Activated CD8-positive, alpha-beta T cell treated with anti-CD3 and anti-CD28 coated beads, Interleukin-2, amount 10 ng/mL, durations not matched to agents 7 days and 5 days (primary cell): ENCODE measurements at regions not wholly inside any gene's neighbourhood (a gene's known extent, or its start where the extent isn't known, plus 50 kb on each side); places are given as distances from the start of the nearest gene placed in this dataset.
A peak's percentile ranks its signal among the peaks of the same experiment; 100 is the strongest.

Experiments
- ATAC-seq: fragments of 150-1000 bp; cut with Tn5 transposase; one replicate; pipeline ENCODE4 v1.10.0; 2021; ENCODE audit warnings: moderate library complexity
- CTCF ChIA-PET: fragments of 350-600 bp; sonication (Branson Sonifier 250); formaldehyde crosslinking; loops from one replicate; lab custom pipeline; 2021; ENCODE audit warnings: antibody characterized with exemption; lab: Charles Lee
- POLR2A ChIA-PET: fragments of 350-600 bp; sonication (Branson Sonifier 250); formaldehyde crosslinking; loops from one replicate; lab custom pipeline; 2021; ENCODE audit warnings: antibody characterized with exemption; lab: Charles Lee
- DNase-seq: peaks from one replicate; pipeline ENCODE4 v3.0.0-alpha.2; 2020
- H3K27ac Mint-ChIP-seq: one replicate; pipeline ENCODE4 v1.8.0; 2021; ENCODE audit warnings: mild to moderate bottlenecking, mixed read lengths
- H3K27me3 Mint-ChIP-seq: one replicate; pipeline ENCODE4 v1.8.0; 2021; ENCODE audit warnings: low read depth, mixed read lengths
- H3K36me3 Mint-ChIP-seq: one replicate; pipeline ENCODE4 v1.8.0; 2021; ENCODE audit warnings: low read depth, mixed read lengths
- H3K4me1 Mint-ChIP-seq: one replicate; pipeline ENCODE4 v1.8.0; 2021; ENCODE audit warnings: low read depth, mixed read lengths
- H3K4me3 Mint-ChIP-seq: one replicate; pipeline ENCODE4 v1.8.0; 2021; ENCODE audit warnings: mild to moderate bottlenecking, mixed read lengths
- H3K9me3 Mint-ChIP-seq: one replicate; pipeline ENCODE4 v1.8.0; 2022; ENCODE audit warnings: mixed read lengths; ENCODE audit not compliant: insufficient read depth

DNA sequence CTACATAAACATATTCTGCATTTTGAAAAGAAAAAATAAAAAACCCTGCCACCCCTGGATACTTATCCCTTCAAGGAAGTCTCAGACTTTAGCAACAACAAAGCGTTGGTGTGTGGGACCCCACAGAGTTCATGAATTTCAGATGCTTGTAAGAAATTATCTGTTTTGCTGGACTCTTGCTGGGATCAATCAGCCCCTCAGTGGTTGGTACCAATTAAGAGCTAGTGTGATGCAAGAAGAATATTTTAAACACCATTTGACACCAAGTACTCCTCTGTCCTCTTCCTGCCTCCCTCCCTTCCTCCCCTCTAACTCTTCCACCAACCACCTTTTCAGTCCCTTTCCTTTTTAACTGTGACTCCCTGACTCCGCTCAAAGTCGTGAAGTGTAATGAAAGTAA lies 51.5 kb downstream of the SST start:
- H3K27me3 Mint-ChIP-seq: peaks cover 27% of the 10 kb centered on the region
- H3K4me1 Mint-ChIP-seq: peaks cover 7% of the 10 kb centered on the region
- ChIA-PET CTCF (interaction anchor here (1.1 to 1.5 kb wide), 2 partner anchors 60 to 95 kb away, joined by 3 to 8 read pairs; no protein-coding TSS in a partner anchor), POLR2A (no interaction called here)
- DNase-seq (no peak), ATAC-seq (no peak)
- no peaks in the 10 kb centered on the region for H3K36me3 Mint-ChIP-seq
- no peaks in the 10 kb centered on the region for H3K9me3 Mint-ChIP-seq
- no peak overlapping the region for H3K4me3 Mint-ChIP-seq
- H3K27ac Mint-ChIP-seq: no peak overlapping the region

DNA sequence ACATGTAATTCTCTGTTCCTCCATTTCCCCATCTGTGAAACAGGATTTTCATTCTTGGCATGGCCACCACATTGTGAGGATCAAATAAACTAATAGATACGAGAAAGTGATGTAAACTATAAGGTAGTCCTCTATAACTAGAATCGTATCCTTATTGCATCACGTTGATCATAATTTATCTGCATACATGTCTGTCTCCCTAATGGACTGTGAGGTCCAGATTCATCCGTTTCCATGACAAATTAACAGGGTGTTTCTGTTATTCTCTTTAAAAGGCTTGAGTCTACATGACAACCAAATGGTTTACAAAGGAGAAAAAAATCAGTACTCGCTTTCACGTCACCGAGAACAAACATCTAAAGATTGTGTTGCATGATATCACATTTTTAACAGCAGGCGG lies 53.0 kb downstream of the SST start:
- ChIA-PET CTCF (interaction anchor here (3.2 to 5.4 kb wide), 2 partner anchors 63 to 299 kb away, joined by 62 to 91 read pairs; no protein-coding TSS in a partner anchor), POLR2A (no interaction called here)
- H3K4me1 Mint-ChIP-seq: peaks cover 7% of the 10 kb centered on the region
- no peak overlapping the region for H3K27ac Mint-ChIP-seq
- no peak for ATAC-seq
- H3K4me3 Mint-ChIP-seq: no peak overlapping the region
- no peaks in the 10 kb centered on the region for H3K36me3 Mint-ChIP-seq
- H3K27me3 Mint-ChIP-seq: peaks cover 20% of the 10 kb centered on the region
- H3K9me3 Mint-ChIP-seq: no peaks in the 10 kb centered on the region
- no peak for DNase-seq

DNA sequence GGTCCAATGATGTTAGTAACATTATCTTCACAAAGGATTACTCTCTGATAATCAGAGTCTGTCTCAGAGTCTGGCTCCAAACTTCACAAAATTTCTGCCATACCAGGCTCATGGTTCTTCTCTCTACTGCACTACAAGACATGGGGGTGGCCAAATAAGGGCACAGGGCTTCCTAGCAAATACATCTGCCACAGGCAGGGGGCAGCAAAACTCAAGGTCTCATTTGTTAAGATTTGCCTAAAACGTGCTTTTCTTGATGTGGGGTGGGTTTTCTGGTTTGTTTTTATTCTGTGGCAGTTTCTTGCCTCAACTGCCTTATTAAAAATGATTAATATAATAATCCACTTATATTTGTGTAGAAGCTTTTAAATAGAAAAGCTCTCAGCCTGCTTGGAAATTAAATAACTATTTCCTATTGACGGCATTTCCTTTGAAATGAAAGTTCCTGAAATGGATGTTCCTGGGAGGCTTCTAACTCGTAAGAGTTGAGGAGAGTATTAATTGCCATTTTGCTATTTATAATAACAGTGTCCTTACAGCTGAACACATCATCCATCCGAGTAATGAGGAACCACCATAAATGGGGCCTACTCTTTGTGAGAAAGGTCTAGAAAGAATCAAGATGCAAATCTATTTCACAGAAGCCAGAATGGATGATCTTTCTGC lies 53.8 kb downstream of the SST start:
- H3K27ac Mint-ChIP-seq: no peak overlapping the region
- ChIA-PET POLR2A (no interaction called here), CTCF (interaction anchor here (0.5 to 5.4 kb wide), 33 partner anchors 9 to 1532 kb away, joined by 3 to 91 read pairs (median 4); partner anchors contain the start of genes RTP4 and SST)
- peaks cover 7% of the 10 kb centered on the region for H3K4me1 Mint-ChIP-seq
- peaks cover 19% of the 10 kb centered on the region for H3K27me3 Mint-ChIP-seq
- peak; percentile 74 for DNase-seq
- peak; percentile 74 for ATAC-seq
- no peaks in the 10 kb centered on the region for H3K9me3 Mint-ChIP-seq
- no peaks in the 10 kb centered on the region for H3K36me3 Mint-ChIP-seq
- no peak overlapping the region for H3K4me3 Mint-ChIP-seq

DNA sequence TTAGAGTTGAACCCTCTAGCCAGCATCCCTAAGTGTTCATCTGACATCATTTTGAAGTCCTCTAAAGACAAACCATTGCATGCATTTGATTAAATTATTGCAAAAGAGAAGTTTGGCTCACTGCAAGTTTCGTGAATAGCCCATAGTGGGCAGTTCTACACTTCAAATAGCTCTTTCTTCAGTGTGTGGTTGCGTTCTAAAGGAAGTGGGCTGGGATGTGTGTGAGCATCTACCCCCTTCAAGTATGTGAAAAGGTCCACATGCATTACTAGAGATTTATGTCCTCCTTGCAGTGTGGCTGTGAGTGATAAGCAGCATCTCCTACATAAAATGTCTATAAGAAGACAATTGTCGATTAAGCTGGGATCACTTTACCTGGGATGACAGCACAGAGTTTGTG lies 54.6 kb downstream of the SST start:
- Mint-ChIP-seq H3K4me1 (peaks cover 7% of the 10 kb centered on the region), H3K27me3 (peaks cover 22% of the 10 kb centered on the region), H3K27ac (no peak overlapping the region), H3K36me3 (no peaks in the 10 kb centered on the region), H3K9me3 (no peaks in the 10 kb centered on the region), H3K4me3 (no peak overlapping the region)
- DNase-seq: peak; percentile 22
- ATAC-seq: no peak
- CTCF ChIA-PET: interaction anchor here (0.5 to 5.4 kb wide), 34 partner anchors 9 to 1533 kb away, joined by 3 to 91 read pairs (median 4); partner anchors contain the start of genes RTP4 and SST
- POLR2A ChIA-PET: no interaction called here

DNA sequence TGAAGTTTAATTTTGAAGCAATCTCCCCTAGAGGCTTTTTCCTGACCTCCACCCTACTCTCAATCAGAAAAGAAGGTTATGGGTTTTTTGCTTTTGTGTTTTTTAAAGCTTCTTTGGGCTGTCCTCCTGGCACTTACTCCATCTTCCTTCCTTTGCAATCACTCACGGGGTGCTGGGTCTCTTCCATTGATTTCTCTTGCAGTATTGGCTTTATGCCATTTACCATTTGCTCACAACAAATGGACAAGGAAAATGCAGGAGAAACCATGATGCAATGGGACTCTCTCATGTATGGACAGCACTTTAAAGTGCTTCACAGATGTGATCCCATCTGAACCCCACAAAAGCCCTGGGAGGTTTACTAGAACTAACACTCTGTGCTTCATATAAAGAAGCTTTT lies 57.5 kb downstream of the SST start:
- peaks cover 7% of the 10 kb centered on the region for H3K4me1 Mint-ChIP-seq
- H3K27ac Mint-ChIP-seq: no peak overlapping the region
- no peaks in the 10 kb centered on the region for H3K9me3 Mint-ChIP-seq
- H3K27me3 Mint-ChIP-seq: peaks cover 29% of the 10 kb centered on the region
- ATAC-seq: no peak
- POLR2A ChIA-PET: no interaction called here
- H3K36me3 Mint-ChIP-seq: no peaks in the 10 kb centered on the region
- DNase-seq: no peak
- CTCF ChIA-PET: interaction anchor here (1.4 to 5.4 kb wide), 2 partner anchors 67 to 293 kb away, joined by 4 to 91 read pairs; no protein-coding TSS in a partner anchor
- H3K4me3 Mint-ChIP-seq: no peak overlapping the region

DNA sequence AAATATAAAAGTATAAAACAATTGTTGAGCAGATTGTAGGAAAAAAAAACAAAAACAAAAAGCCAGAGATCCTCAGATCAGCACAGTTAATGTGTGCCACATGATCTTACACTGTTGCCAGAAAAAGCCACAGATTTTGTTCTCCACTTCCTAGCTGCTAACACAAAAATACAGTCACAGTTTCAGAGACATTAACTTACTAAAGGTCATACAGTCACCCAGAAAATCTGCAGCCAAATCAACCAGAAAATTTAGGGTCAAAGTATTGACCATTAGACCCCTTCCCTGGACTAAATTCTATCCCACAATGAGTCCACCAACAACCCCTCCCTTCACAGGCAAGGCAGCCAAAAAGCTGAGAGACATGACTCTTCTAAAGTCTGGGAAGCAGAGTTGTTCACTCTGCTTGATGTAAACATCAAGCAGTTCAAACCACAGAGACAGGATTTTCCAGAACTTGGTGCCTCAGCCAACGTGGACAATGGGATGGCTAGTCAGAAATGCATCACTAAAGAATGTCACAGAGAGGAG lies 59.1 kb downstream of the SST start:
- Mint-ChIP-seq H3K27me3 (peaks cover 34% of the 10 kb centered on the region), H3K4me3 (no peak overlapping the region), H3K4me1 (peaks cover 4% of the 10 kb centered on the region), H3K27ac (no peak overlapping the region), H3K9me3 (no peaks in the 10 kb centered on the region), H3K36me3 (no peaks in the 10 kb centered on the region)
- ChIA-PET CTCF (interaction anchor here (1.3 to 1.4 kb wide), 2 partner anchors 68 to 291 kb away, joined by 4 to 8 read pairs; no protein-coding TSS in a partner anchor), POLR2A (no interaction called here)
- ATAC-seq (no peak), DNase-seq (no peak)

DNA sequence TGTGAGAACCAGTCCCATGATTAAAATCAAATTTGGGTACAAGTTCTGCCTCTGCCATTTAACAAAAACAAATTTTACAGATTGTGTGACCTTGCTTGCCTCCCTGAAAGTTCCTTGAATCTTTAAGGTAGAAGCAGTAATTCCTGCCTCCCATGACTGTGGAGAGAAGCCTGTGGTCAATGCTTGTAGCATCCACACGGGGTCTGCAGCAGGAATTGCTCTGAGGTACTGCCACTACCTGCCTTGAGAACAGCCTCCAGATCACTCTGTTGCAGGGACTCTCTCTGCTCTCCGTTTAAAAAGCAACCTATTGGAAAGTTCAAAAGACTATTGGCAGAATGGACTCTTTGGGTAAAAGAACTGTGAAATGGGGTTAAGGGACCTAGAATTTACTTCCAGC lies 75.9 kb downstream of the SST start:
- H3K4me3 Mint-ChIP-seq: no peak overlapping the region
- ChIA-PET POLR2A (no interaction called here), CTCF (interaction anchor here (0.9 to 2.7 kb wide), 2 partner anchors 22 to 86 kb away, joined by 3 to 9 read pairs; no protein-coding TSS in a partner anchor)
- peaks cover 37% of the 10 kb centered on the region for H3K27me3 Mint-ChIP-seq
- no peak overlapping the region for H3K27ac Mint-ChIP-seq
- no peak for ATAC-seq
- no peaks in the 10 kb centered on the region for H3K9me3 Mint-ChIP-seq
- no peak for DNase-seq
- no peaks in the 10 kb centered on the region for H3K36me3 Mint-ChIP-seq
- no peaks in the 10 kb centered on the region for H3K4me1 Mint-ChIP-seq

DNA sequence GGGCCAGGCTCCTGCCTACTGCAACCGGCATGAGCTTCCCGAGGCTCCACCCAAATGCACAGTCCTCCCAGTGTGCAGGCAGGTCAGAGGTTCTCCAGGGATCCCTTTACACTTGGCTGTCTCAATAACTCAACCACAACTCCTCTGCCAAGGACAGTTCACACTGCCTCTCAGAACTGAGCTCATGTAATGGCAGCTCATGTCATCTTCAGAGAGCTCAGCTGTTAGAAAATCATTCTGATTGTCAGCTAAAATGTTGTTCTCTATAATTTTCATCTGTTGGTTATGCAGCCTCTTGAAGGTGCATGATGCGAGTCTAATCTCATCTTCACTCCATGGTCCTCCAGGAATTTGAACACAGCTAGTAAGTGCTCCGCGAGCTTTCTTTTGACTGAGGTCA lies 76.7 kb downstream of the SST start:
- DNase-seq (no peak), ATAC-seq (no peak)
- H3K4me1 Mint-ChIP-seq: no peaks in the 10 kb centered on the region
- POLR2A ChIA-PET: no interaction called here
- no peaks in the 10 kb centered on the region for H3K9me3 Mint-ChIP-seq
- H3K27ac Mint-ChIP-seq: no peak overlapping the region
- no peak overlapping the region for H3K4me3 Mint-ChIP-seq
- H3K36me3 Mint-ChIP-seq: no peaks in the 10 kb centered on the region
- H3K27me3 Mint-ChIP-seq: peaks cover 31% of the 10 kb centered on the region
- CTCF ChIA-PET: interaction anchor here (1.1 to 2.7 kb wide), 2 partner anchors 23 to 85 kb away, joined by 5 to 9 read pairs; no protein-coding TSS in a partner anchor

DNA sequence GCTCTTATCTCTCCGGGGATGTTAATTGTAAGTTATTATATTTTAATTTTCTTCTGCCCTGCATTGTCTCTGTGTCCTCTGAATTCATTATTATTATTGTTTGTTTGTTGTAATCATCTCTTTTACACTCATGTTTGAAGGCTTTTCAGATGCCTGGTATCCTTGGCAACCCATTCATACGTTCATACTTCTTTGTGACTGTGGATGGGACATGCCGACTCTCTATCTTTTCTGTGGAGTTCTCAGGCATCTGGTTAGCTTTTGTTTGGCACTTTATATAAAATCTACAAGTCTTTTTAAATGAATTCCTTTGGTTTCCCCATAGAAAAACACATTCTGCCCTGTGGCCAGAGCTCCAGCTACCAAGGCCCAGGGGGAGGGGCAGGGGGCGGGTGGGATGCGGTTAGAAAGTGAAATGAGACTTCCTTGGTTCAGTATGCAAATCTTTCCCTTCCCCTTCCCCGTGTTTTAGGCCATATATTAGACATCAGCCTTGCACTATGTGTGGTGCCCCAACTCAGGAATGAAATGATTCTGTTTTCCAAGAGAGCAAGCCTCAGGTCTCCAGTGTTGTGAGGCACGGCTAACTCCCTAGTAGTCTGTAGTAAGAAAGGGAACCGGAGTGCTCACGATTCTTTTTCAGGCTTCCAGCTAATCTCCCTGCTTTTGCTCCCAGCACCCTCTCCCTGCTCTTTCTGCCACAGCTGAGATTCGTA lies 79.2 kb downstream of the SST start:
- CTCF ChIA-PET: no interaction called here
- Mint-ChIP-seq H3K27ac (no peak overlapping the region), H3K4me3 (no peak overlapping the region), H3K36me3 (no peaks in the 10 kb centered on the region), H3K4me1 (no peaks in the 10 kb centered on the region), H3K9me3 (no peaks in the 10 kb centered on the region), H3K27me3 (peaks cover 32% of the 10 kb centered on the region)
- ATAC-seq: no peak
- DNase-seq: no peak
- POLR2A ChIA-PET: no interaction called here

DNA sequence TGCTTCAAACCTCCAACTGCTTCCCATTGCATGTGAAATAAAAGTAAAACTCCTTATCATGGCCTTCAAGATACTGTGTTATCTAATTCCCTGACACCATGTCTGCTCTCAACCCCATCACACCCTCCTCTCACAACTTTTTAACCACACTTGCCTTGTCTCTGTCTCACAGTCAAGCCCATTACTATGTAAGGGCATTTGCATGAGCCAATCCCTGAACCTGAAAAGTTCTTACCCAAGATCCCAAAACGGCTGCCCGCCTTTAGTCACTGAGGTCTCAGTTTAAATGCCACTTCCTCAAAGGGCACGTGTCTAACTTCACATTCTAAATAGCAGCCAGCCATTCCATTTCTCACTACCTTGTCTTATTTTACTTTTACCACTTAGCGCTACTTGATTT lies 83.1 kb downstream of the SST start:
- DNase-seq: no peak
- Mint-ChIP-seq H3K27ac (no peak overlapping the region), H3K27me3 (peaks cover 27% of the 10 kb centered on the region), H3K9me3 (no peaks in the 10 kb centered on the region), H3K4me1 (no peaks in the 10 kb centered on the region), H3K4me3 (no peak overlapping the region), H3K36me3 (no peaks in the 10 kb centered on the region)
- ChIA-PET CTCF (no interaction called here), POLR2A (no interaction called here)
- no peak for ATAC-seq

DNA sequence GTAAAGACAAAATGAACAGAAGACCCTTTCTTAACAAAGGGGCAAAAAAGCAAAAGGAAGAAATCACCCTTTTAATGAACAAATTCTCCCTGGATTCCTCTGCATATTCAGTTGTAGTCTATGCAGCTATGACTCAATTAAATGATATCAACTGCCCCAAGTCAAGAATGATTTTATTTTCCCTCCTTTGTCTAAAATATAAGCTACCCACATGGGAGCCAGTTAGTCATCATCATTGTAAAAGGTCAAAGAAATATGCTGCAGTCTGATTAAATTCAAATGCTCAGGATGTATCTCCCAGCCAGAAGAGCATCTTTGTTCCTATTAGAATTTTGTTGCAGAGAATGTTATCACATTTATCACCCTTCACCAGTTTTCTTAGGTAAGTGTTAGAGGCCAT lies 84.0 kb downstream of the SST start:
- H3K9me3 Mint-ChIP-seq: no peaks in the 10 kb centered on the region
- ChIA-PET POLR2A (no interaction called here), CTCF (no interaction called here)
- no peaks in the 10 kb centered on the region for H3K36me3 Mint-ChIP-seq
- no peak for DNase-seq
- H3K4me3 Mint-ChIP-seq: no peak overlapping the region
- no peak for ATAC-seq
- peaks cover 29% of the 10 kb centered on the region for H3K27me3 Mint-ChIP-seq
- H3K27ac Mint-ChIP-seq: no peak overlapping the region
- H3K4me1 Mint-ChIP-seq: no peaks in the 10 kb centered on the region

DNA sequence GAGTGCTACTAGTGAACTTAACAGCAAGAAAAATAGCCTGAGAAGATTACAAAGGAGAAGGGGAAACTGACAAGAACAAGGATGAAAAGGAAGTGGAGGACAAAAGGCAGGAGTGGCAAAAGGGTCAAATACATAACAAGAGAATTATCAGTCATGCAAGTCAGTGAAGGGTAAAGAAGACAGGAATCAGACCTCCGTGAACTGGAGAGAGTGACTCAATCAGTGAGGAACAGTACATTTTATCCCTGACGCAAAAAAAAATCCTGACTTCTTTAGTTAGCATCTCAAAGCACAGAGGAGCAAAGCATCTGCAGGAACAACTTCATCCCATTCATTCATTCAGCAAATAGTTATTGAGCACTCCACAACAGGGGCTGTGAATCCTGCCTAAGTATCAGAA lies 97.8 kb downstream of the SST start:
- ChIA-PET POLR2A (no interaction called here), CTCF (no interaction called here)
- Mint-ChIP-seq H3K36me3 (no peaks in the 10 kb centered on the region), H3K4me3 (no peak overlapping the region), H3K27ac (no peak overlapping the region), H3K27me3 (peaks cover 14% of the 10 kb centered on the region), H3K4me1 (no peaks in the 10 kb centered on the region), H3K9me3 (no peaks in the 10 kb centered on the region)
- ATAC-seq (no peak), DNase-seq (no peak)
